ENCODE measurements at regions not wholly inside any gene's neighbourhood (a gene's known extent, or its start where the extent isn't known, plus 50 kb on each side); places are given as distances from the start of the nearest gene placed in this dataset.

DNA sequence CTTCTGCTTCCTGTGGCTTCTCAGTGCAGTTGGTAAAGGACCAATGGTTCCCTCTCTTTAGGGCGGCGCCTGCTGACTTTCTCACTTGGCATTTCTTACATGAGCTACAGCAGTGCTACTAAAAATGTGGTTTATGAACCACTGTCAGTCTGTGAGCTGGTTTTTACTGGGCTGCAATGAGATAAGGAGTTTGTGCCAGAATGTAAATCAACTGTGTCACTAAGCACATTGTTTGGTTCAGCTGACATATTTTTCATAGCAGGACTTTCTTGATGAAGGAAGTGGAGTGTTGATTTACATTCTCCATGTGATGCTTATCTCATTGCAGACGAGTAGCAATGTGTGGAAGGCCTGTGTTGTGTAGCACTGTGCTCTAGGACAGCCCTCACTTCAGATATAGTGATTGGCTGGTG lies 463.3 kb downstream of the SOX6 start:
- no peaks in the 10 kb centered on the region for H3K36me3 Mint-ChIP-seq
- TF ChIP-seq, protein P1, sequence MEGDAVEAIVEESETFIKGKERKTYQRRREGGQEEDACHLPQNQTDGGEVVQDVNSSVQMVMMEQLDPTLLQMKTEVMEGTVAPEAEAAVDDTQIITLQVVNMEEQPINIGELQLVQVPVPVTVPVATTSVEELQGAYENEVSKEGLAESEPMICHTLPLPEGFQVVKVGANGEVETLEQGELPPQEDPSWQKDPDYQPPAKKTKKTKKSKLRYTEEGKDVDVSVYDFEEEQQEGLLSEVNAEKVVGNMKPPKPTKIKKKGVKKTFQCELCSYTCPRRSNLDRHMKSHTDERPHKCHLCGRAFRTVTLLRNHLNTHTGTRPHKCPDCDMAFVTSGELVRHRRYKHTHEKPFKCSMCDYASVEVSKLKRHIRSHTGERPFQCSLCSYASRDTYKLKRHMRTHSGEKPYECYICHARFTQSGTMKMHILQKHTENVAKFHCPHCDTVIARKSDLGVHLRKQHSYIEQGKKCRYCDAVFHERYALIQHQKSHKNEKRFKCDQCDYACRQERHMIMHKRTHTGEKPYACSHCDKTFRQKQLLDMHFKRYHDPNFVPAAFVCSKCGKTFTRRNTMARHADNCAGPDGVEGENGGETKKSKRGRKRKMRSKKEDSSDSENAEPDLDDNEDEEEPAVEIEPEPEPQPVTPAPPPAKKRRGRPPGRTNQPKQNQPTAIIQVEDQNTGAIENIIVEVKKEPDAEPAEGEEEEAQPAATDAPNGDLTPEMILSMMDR (IDR thresholded peaks at IDR 0.05; ENCODE audit: unreplicated experiment): no peak
- H3K4me3 Mint-ChIP-seq: no peak overlapping the region
- no peak for DNase-seq (ENCODE audit: low spot score in 2 of 2, unreplicated experiment in 2 of 2)
- peaks cover 39% of the 10 kb centered on the region for H3K4me1 Mint-ChIP-seq
- H3K27me3 Mint-ChIP-seq (ENCODE audit: low read depth): peaks cover 11% of the 10 kb centered on the region
- peak overlapping the region; percentile 72 for H3K27ac Mint-ChIP-seq
- no peaks in the 10 kb centered on the region for H3K9me3 Mint-ChIP-seq

GRCh38 chr11:15896026-15896425 lies 460.3 kb downstream of the SOX6 start:
- DNase-seq (ENCODE audit: low spot score in 2 of 2, unreplicated experiment in 2 of 2): no peak
- TF ChIP-seq, protein P1 (IDR thresholded peaks at IDR 0.05; ENCODE audit: unreplicated experiment): no peak
- Mint-ChIP-seq H3K27me3 (ENCODE audit: low read depth) (peaks cover 11% of the 10 kb centered on the region), H3K4me1 (peaks cover 20% of the 10 kb centered on the region), H3K27ac (no peak overlapping the region), H3K36me3 (no peaks in the 10 kb centered on the region), H3K9me3 (no peaks in the 10 kb centered on the region), H3K4me3 (no peak overlapping the region)

GRCh38 chr11:15896530-15896929 lies 459.8 kb downstream of the SOX6 start:
- Mint-ChIP-seq H3K9me3 (no peaks in the 10 kb centered on the region), H3K4me1 (peaks cover 23% of the 10 kb centered on the region), H3K36me3 (no peaks in the 10 kb centered on the region), H3K27ac (no peak overlapping the region), H3K27me3 (ENCODE audit: low read depth) (peaks cover 9% of the 10 kb centered on the region), H3K4me3 (no peak overlapping the region)
- no peak for DNase-seq (ENCODE audit: low spot score in 2 of 2, unreplicated experiment in 2 of 2)
- TF ChIP-seq, protein P1 (IDR thresholded peaks at IDR 0.05; ENCODE audit: unreplicated experiment): no peak

GRCh38 chr11:15897211-15897960 lies 459.0 kb downstream of the SOX6 start:
- Mint-ChIP-seq H3K4me3 (no peak overlapping the region), H3K4me1 (peaks cover 29% of the 10 kb centered on the region), H3K9me3 (no peaks in the 10 kb centered on the region), H3K27me3 (ENCODE audit: low read depth) (peaks cover 6% of the 10 kb centered on the region), H3K27ac (no peak overlapping the region), H3K36me3 (no peaks in the 10 kb centered on the region)
- DNase-seq (ENCODE audit: low spot score in 2 of 2, unreplicated experiment in 2 of 2): no peak
- TF ChIP-seq, protein P1 (IDR thresholded peaks at IDR 0.05; ENCODE audit: unreplicated experiment): no peak

- Mint-ChIP-seq H3K27ac (peak overlapping the region; percentile 81), H3K27me3 (ENCODE audit: low read depth) (peaks cover 3% of the 10 kb centered on the region), H3K9me3 (no peaks in the 10 kb centered on the region), H3K4me1 (peaks cover 15% of the 10 kb centered on the region), H3K36me3 (no peaks in the 10 kb centered on the region), H3K4me3 (no peak overlapping the region)
- TF ChIP-seq, protein P1 (IDR thresholded peaks at IDR 0.05; ENCODE audit: unreplicated experiment): no peak
- no peak for DNase-seq (ENCODE audit: low spot score in 2 of 2, unreplicated experiment in 2 of 2)
These were observed 455.3 kb downstream of the SOX6 start for GRCh38 chr11:15901054-15901453.
